HEK293 (cell line): ENCODE measurements at regions not wholly inside any gene's neighbourhood (a gene's known extent, or its start where the extent isn't known, plus 50 kb on each side); places are given as distances from the start of the nearest gene placed in this dataset.

Source experiments
- CTCF ChIA-PET: fragments of 350-600 bp; formaldehyde crosslinking; extraction: SDS; loops from one replicate; lab custom pipeline; 2021; ENCODE audit warnings: antibody characterized with exemption; lab: Yijun Ruan, JAX
- POLR2A ChIA-PET: fragments of 300-600 bp; formaldehyde crosslinking; extraction: SDS; loops from one replicate; lab custom pipeline; 2020; ENCODE audit warnings: antibody characterized with exemption, inconsistent platforms; lab: Yijun Ruan, JAX
- H3K27ac ChIP-seq: fragments of 200-500 bp; sonication (Bioruptor generic); 2 replicates; pipeline ENCODE4 v1.5.1; 2014; ENCODE audit warnings: low read depth, low read length, control low read depth, inconsistent platforms; ENCODE audit errors: extremely low read depth
- H3K36me3 ChIP-seq, 2 experiments: fragments of 200-500 bp in 1 of 2; sonication (Bioruptor generic) in 1 of 2; 1 replicate in 1 of 2; 2 replicates in 1 of 2; pipeline ENCODE4 v1.5.1; 2014 to 2017; ENCODE audit warnings: inconsistent platforms in 2 of 2, low read length in 2 of 2; ENCODE audit not compliant: control insufficient read depth in 2 of 2, insufficient read depth in 1 of 2
- H3K4me1 ChIP-seq: fragments of 200-500 bp; sonication (Bioruptor generic); 2 replicates; pipeline ENCODE4 v1.5.1; 2014; ENCODE audit warnings: mild to moderate bottlenecking, low read length, inconsistent platforms; ENCODE audit not compliant: control insufficient read depth, insufficient read depth
- H3K4me3 ChIP-seq: 2 replicates; pipeline ENCODE4 v1.5.1; 2011; ENCODE audit warnings: low read depth, mild to moderate bottlenecking, control low read depth, low read length, moderate library complexity
- H3K9me3 ChIP-seq: fragments of 200-500 bp; sonication (Bioruptor generic); 2 replicates; pipeline ENCODE4 v1.5.1; 2014; ENCODE audit warnings: low read depth, low read length, inconsistent platforms; ENCODE audit not compliant: control insufficient read depth, insufficient read depth
- ATF2 ChIP-seq: fragments of 450-650 bp; formaldehyde crosslinking; IDR thresholded peaks from 2 replicates; pipeline ENCODE4 v1.5.1; 2016; ENCODE audit warnings: missing biosample characterization, missing genetic modification characterization, low read depth
- GLIS2 ChIP-seq: fragments of 450-650 bp; formaldehyde crosslinking; IDR thresholded peaks from 2 replicates; pipeline ENCODE4 v1.5.1; 2016; ENCODE audit warnings: missing biosample characterization, missing genetic modification characterization
- TCF7L2 ChIP-seq: IDR thresholded peaks from 2 replicates; pipeline ENCODE4 v1.6.1; 2011; ENCODE audit warnings: low read depth, mild to moderate bottlenecking, inconsistent platforms, low read length, moderate library complexity, borderline replicate concordance
- ZBTB20 ChIP-seq: fragments of 450-650 bp; formaldehyde crosslinking; IDR thresholded peaks from 2 replicates; pipeline ENCODE4 v1.5.1; 2016; ENCODE audit warnings: missing biosample characterization, missing genetic modification characterization
- ZBTB7A ChIP-seq: fragments of 450-650 bp; formaldehyde crosslinking; IDR thresholded peaks from 2 replicates; pipeline ENCODE4 v1.5.1; 2016; ENCODE audit warnings: low read depth, missing biosample characterization, missing genetic modification characterization
- ZNF133 ChIP-seq: fragments of 450-650 bp; formaldehyde crosslinking; IDR thresholded peaks from 2 replicates; pipeline ENCODE4 v1.5.1; 2016; ENCODE audit warnings: missing biosample characterization, missing genetic modification characterization
- ZNF26 ChIP-seq: fragments of 450-650 bp; formaldehyde crosslinking; IDR thresholded peaks from 2 replicates; pipeline ENCODE4 v1.5.1; 2016; ENCODE audit warnings: missing biosample characterization, missing genetic modification characterization
- ZNF335 ChIP-seq: fragments of 450-650 bp; formaldehyde crosslinking; conservative IDR thresholded peaks from 2 replicates; pipeline ENCODE4 v1.5.1; 2016; ENCODE audit warnings: missing biosample characterization, missing genetic modification characterization
- ZNF423 ChIP-seq: fragments of 450-650 bp; formaldehyde crosslinking; IDR thresholded peaks from 2 replicates; pipeline ENCODE4 v1.5.1; 2016; ENCODE audit warnings: missing biosample characterization, missing genetic modification characterization
- ZNF433 ChIP-seq: fragments of 450-650 bp; formaldehyde crosslinking; IDR thresholded peaks from 2 replicates; pipeline ENCODE4 v1.5.1; 2016; ENCODE audit warnings: missing biosample characterization, missing genetic modification characterization, low read depth
- ZNF449 ChIP-seq: fragments of 450-650 bp; formaldehyde crosslinking; IDR thresholded peaks from 2 replicates; pipeline ENCODE4 v1.5.1; 2017; ENCODE audit warnings: missing biosample characterization, mild to moderate bottlenecking, missing genetic modification characterization, moderate library complexity
- ZNF501 ChIP-seq: fragments of 450-650 bp; formaldehyde crosslinking; IDR thresholded peaks from 2 replicates; pipeline ENCODE4 v1.5.1; 2016; ENCODE audit warnings: missing biosample characterization, missing genetic modification characterization
- ZNF510 ChIP-seq: fragments of 450-650 bp; formaldehyde crosslinking; IDR thresholded peaks from 2 replicates; pipeline ENCODE4 v1.5.1; 2018; ENCODE audit warnings: mild to moderate bottlenecking, missing genetic modification characterization, missing biosample characterization; ENCODE audit not compliant: insufficient replicate concordance
- ZNF571 ChIP-seq: fragments of 450-650 bp; formaldehyde crosslinking; IDR thresholded peaks from 2 replicates; pipeline ENCODE4 v1.5.0; 2017; ENCODE audit warnings: missing biosample characterization, missing genetic modification characterization
- ZNF621 ChIP-seq: fragments of 450-650 bp; formaldehyde crosslinking; IDR thresholded peaks from 2 replicates; pipeline ENCODE4 v1.5.1; 2017; ENCODE audit warnings: missing biosample characterization, missing genetic modification characterization
- ZNF664 ChIP-seq: fragments of 450-650 bp; formaldehyde crosslinking; IDR thresholded peaks from 2 replicates; pipeline ENCODE4 v1.5.1; 2016; ENCODE audit warnings: missing biosample characterization, missing genetic modification characterization
- ZSCAN23 ChIP-seq: fragments of 450-650 bp; formaldehyde crosslinking; IDR thresholded peaks from 2 replicates; pipeline ENCODE4 v1.5.1; 2016; ENCODE audit warnings: missing biosample characterization, missing genetic modification characterization
- ZXDB ChIP-seq: fragments of 450-650 bp; formaldehyde crosslinking; IDR thresholded peaks from 2 replicates; pipeline ENCODE4 v1.5.1; 2016; ENCODE audit warnings: missing biosample characterization, missing genetic modification characterization
- TF ChIP-seq, protein P1 (sequence below): fragments of 450-650 bp; formaldehyde crosslinking; IDR thresholded peaks from 2 replicates; pipeline ENCODE4 v1.5.0; 2017; ENCODE audit warnings: missing biosample characterization, missing genetic modification characterization, borderline replicate concordance
- TF ChIP-seq, protein P2 (sequence below): fragments of 450-650 bp; formaldehyde crosslinking; IDR thresholded peaks from 2 replicates; pipeline ENCODE4 v1.5.1; 2016; ENCODE audit warnings: missing biosample characterization, missing genetic modification characterization, borderline replicate concordance
- TF ChIP-seq, protein P3 (sequence below): fragments of 450-650 bp; formaldehyde crosslinking; IDR thresholded peaks from 2 replicates; pipeline ENCODE4 v1.5.1; 2016; ENCODE audit warnings: missing biosample characterization, missing genetic modification characterization

- TF ChIP-seq ZNF26 (tag by site-specific recombination) (no peak), ZBTB20 (tag by site-specific recombination) (no peak), ZNF335 (no peak), ZNF664 (tag by site-specific recombination) (no peak), TCF7L2 (no peak), ZNF510 (tag by site-specific recombination) (no peak)
- TF ChIP-seq, protein P1, sequence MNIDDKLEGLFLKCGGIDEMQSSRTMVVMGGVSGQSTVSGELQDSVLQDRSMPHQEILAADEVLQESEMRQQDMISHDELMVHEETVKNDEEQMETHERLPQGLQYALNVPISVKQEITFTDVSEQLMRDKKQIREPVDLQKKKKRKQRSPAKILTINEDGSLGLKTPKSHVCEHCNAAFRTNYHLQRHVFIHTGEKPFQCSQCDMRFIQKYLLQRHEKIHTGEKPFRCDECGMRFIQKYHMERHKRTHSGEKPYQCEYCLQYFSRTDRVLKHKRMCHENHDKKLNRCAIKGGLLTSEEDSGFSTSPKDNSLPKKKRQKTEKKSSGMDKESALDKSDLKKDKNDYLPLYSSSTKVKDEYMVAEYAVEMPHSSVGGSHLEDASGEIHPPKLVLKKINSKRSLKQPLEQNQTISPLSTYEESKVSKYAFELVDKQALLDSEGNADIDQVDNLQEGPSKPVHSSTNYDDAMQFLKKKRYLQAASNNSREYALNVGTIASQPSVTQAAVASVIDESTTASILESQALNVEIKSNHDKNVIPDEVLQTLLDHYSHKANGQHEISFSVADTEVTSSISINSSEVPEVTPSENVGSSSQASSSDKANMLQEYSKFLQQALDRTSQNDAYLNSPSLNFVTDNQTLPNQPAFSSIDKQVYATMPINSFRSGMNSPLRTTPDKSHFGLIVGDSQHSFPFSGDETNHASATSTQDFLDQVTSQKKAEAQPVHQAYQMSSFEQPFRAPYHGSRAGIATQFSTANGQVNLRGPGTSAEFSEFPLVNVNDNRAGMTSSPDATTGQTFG (tag by site-specific recombination): no peak
- TF ChIP-seq, protein P2, sequence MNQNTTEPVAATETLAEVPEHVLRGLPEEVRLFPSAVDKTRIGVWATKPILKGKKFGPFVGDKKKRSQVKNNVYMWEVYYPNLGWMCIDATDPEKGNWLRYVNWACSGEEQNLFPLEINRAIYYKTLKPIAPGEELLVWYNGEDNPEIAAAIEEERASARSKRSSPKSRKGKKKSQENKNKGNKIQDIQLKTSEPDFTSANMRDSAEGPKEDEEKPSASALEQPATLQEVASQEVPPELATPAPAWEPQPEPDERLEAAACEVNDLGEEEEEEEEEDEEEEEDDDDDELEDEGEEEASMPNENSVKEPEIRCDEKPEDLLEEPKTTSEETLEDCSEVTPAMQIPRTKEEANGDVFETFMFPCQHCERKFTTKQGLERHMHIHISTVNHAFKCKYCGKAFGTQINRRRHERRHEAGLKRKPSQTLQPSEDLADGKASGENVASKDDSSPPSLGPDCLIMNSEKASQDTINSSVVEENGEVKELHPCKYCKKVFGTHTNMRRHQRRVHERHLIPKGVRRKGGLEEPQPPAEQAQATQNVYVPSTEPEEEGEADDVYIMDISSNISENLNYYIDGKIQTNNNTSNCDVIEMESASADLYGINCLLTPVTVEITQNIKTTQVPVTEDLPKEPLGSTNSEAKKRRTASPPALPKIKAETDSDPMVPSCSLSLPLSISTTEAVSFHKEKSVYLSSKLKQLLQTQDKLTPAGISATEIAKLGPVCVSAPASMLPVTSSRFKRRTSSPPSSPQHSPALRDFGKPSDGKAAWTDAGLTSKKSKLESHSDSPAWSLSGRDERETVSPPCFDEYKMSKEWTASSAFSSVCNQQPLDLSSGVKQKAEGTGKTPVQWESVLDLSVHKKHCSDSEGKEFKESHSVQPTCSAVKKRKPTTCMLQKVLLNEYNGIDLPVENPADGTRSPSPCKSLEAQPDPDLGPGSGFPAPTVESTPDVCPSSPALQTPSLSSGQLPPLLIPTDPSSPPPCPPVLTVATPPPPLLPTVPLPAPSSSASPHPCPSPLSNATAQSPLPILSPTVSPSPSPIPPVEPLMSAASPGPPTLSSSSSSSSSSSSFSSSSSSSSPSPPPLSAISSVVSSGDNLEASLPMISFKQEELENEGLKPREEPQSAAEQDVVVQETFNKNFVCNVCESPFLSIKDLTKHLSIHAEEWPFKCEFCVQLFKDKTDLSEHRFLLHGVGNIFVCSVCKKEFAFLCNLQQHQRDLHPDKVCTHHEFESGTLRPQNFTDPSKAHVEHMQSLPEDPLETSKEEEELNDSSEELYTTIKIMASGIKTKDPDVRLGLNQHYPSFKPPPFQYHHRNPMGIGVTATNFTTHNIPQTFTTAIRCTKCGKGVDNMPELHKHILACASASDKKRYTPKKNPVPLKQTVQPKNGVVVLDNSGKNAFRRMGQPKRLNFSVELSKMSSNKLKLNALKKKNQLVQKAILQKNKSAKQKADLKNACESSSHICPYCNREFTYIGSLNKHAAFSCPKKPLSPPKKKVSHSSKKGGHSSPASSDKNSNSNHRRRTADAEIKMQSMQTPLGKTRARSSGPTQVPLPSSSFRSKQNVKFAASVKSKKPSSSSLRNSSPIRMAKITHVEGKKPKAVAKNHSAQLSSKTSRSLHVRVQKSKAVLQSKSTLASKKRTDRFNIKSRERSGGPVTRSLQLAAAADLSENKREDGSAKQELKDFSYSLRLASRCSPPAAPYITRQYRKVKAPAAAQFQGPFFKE: no peak
Observed at GRCh38 chr3:72041511-72041910, 256.6 kb upstream of the PROK2 start (continued).

- Histone ChIP-seq H3K4me1 (no peaks in the 10 kb centered on the region), H3K27ac (no peak overlapping the region), H3K9me3 (no peaks in the 10 kb centered on the region), H3K4me3 (no peak overlapping the region), H3K36me3 (no peaks in the 10 kb centered on the region)
- CTCF ChIA-PET: interaction anchor here (1.1 kb wide), 1 partner anchor 84 kb away, joined by 3 read pairs; no protein-coding TSS in a partner anchor
- TF ChIP-seq ZNF133 (tag by site-specific recombination) (no peak), ZNF423 (tag by site-specific recombination) (no peak), ZNF449 (no peak), GLIS2 (tag by site-specific recombination) (no peak), ZXDB (tag by site-specific recombination) (no peak), ZSCAN23 (tag by site-specific recombination) (no peak), ZNF571 (no peak), ZNF433 (no peak), ATF2 (no peak), ZNF501 (tag by site-specific recombination) (no peak), ZBTB7A (no peak), ZNF26 (tag by site-specific recombination) (no peak), ZNF621 (tag by site-specific recombination) (no peak)
- TF ChIP-seq, protein P3, sequence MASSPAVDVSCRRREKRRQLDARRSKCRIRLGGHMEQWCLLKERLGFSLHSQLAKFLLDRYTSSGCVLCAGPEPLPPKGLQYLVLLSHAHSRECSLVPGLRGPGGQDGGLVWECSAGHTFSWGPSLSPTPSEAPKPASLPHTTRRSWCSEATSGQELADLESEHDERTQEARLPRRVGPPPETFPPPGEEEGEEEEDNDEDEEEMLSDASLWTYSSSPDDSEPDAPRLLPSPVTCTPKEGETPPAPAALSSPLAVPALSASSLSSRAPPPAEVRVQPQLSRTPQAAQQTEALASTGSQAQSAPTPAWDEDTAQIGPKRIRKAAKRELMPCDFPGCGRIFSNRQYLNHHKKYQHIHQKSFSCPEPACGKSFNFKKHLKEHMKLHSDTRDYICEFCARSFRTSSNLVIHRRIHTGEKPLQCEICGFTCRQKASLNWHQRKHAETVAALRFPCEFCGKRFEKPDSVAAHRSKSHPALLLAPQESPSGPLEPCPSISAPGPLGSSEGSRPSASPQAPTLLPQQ (tag by site-specific recombination): no peak
- TF ChIP-seq, all 188 proteins: peak for 0
- POLR2A ChIA-PET: no interaction called here
Observed at GRCh38 chr3:72041076-72041475, 256.1 kb upstream of the PROK2 start.
